ENCODE measurements at regions not wholly inside any gene's neighbourhood (a gene's known extent, or its start where the extent isn't known, plus 50 kb on each side); places are given as distances from the start of the nearest gene placed in this dataset.

GRCh38 chr5:124634741-124635323 is 111.6 kb downstream of the ZNF608 start (continued):
- TF ChIP-seq, protein P1, sequence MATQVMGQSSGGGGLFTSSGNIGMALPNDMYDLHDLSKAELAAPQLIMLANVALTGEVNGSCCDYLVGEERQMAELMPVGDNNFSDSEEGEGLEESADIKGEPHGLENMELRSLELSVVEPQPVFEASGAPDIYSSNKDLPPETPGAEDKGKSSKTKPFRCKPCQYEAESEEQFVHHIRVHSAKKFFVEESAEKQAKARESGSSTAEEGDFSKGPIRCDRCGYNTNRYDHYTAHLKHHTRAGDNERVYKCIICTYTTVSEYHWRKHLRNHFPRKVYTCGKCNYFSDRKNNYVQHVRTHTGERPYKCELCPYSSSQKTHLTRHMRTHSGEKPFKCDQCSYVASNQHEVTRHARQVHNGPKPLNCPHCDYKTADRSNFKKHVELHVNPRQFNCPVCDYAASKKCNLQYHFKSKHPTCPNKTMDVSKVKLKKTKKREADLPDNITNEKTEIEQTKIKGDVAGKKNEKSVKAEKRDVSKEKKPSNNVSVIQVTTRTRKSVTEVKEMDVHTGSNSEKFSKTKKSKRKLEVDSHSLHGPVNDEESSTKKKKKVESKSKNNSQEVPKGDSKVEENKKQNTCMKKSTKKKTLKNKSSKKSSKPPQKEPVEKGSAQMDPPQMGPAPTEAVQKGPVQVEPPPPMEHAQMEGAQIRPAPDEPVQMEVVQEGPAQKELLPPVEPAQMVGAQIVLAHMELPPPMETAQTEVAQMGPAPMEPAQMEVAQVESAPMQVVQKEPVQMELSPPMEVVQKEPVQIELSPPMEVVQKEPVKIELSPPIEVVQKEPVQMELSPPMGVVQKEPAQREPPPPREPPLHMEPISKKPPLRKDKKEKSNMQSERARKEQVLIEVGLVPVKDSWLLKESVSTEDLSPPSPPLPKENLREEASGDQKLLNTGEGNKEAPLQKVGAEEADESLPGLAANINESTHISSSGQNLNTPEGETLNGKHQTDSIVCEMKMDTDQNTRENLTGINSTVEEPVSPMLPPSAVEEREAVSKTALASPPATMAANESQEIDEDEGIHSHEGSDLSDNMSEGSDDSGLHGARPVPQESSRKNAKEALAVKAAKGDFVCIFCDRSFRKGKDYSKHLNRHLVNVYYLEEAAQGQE (IDR thresholded peaks at IDR 0.05; ENCODE audit: low read depth), result no peak
- TF ChIP-seq MAX (IDR thresholded peaks at IDR 0.05), result no peak
- TF ChIP-seq SRF (IDR thresholded peaks at IDR 0.05; ENCODE audit: low read depth), result no peak
- no peak for TF ChIP-seq EZH2phosphoT487 (IDR thresholded peaks at IDR 0.05; ENCODE audit: borderline replicate concordance)

DNA sequence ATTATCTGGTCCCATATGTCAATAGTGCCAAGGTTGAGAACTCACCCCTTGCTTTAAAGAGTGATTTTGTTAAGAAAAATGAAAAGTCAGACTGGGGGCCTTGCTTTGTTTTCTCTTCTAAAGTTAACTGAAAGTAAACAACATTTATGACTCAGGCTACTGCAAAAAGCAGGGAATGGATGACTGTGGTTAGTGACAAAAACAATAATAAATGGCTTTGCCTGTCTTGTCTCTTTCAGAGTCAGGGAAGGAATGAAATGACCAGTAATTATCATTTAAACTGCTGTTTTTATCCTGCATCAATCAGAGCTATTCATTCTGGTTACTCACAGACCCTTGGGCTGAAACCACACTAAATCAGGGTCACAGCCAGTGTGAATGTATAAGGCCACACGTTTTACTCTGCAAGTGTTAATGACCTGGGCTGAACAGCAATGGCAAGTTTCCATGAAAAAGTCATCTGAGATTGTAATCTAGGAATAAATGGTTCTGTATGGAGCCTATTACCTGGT is 112.2 kb downstream of the ZNF608 start:
- Histone ChIP-seq H3K36me3 (ENCODE audit: control insufficient read depth in 1 of 2, insufficient read depth in 2 of 2, low read length in 2 of 2) (no peaks in the 10 kb centered on the region), H3K9me2 (ENCODE audit: insufficient read depth) (no peaks in the 10 kb centered on the region), H3K79me2 (ENCODE audit: insufficient read depth, low read length) (no peaks in the 10 kb centered on the region), H3K4me2 (ENCODE audit: low read length) (peak overlapping the region; percentile 51), H3K27me3 (ENCODE audit: insufficient read depth, low read length) (no peaks in the 10 kb centered on the region), H3K27ac (ENCODE audit: low read depth, low read length) (peak overlapping the region; percentile 28; the same call in 1 of the 2 replicates), H3K4me3 (replicated peaks in 1 of 2; ENCODE audit: low read depth in 1 of 2, low read length in 2 of 2) (no peak overlapping the region), H3K9ac (ENCODE audit: low read length) (no peak overlapping the region), H4K20me1 (ENCODE audit: insufficient read depth) (no peaks in the 10 kb centered on the region), H2AFZ (ENCODE audit: low read depth, low read length, poor library complexity, severe bottlenecking) (no peak overlapping the region), H3K9me3 (ENCODE audit: control insufficient read depth in 1 of 2, insufficient read depth in 1 of 2, low read depth in 1 of 2, low read length in 2 of 2) (no peaks in the 10 kb centered on the region), H3K4me1 (ENCODE audit: control insufficient read depth in 1 of 2, insufficient read depth in 2 of 2, low read length in 2 of 2) (peaks cover 38 to 48% of the 10 kb centered on the region in 2 experiments)
- ATAC-seq, result peak; percentile 68
- intact Hi-C loops (cut with micrococcal nuclease), result no loop called here
- peak; percentile 44 for DNase-seq (ENCODE audit: low read depth, low spot score)
- no TSS peak for BruUV-seq (replicated peaks)
- CTCF ChIA-PET, result no interaction called here
- RAD21 ChIA-PET (ENCODE audit: low non-redundant PET in 1 of 2, low total read pairs in 2 of 2, uncharacterized antibody in 2 of 2, unreplicated experiment in 2 of 2), result no interaction called here
- POLR2A ChIA-PET, result no interaction called here
- TF ChIP-seq, protein P1 (IDR thresholded peaks at IDR 0.05; ENCODE audit: low read depth), result no peak
- TF ChIP-seq EGR1 (IDR thresholded peaks at IDR 0.05; ENCODE audit: low read depth) (no peak), ZNF274 (IDR thresholded peaks at IDR 0.05; ENCODE audit: low read depth, low read length) (no peak), POLR2AphosphoS5 (IDR thresholded peaks at IDR 0.05; ENCODE audit: low read depth, low read length) (no peak), POLR2A (IDR thresholded peaks at IDR 0.05; ENCODE audit: borderline replicate concordance, extremely low read depth, insufficient read depth, insufficient read length) (no peak), CBX3 (IDR thresholded peaks at IDR 0.05; ENCODE audit: low read depth) (peak; percentile 30; the same call in 1 of the 2 replicates), SP1 (IDR thresholded peaks at IDR 0.05; ENCODE audit: low read depth) (peak; percentile 56), ZFX (IDR thresholded peaks at IDR 0.05) (no peak)
- TF ChIP-seq, protein P2, sequence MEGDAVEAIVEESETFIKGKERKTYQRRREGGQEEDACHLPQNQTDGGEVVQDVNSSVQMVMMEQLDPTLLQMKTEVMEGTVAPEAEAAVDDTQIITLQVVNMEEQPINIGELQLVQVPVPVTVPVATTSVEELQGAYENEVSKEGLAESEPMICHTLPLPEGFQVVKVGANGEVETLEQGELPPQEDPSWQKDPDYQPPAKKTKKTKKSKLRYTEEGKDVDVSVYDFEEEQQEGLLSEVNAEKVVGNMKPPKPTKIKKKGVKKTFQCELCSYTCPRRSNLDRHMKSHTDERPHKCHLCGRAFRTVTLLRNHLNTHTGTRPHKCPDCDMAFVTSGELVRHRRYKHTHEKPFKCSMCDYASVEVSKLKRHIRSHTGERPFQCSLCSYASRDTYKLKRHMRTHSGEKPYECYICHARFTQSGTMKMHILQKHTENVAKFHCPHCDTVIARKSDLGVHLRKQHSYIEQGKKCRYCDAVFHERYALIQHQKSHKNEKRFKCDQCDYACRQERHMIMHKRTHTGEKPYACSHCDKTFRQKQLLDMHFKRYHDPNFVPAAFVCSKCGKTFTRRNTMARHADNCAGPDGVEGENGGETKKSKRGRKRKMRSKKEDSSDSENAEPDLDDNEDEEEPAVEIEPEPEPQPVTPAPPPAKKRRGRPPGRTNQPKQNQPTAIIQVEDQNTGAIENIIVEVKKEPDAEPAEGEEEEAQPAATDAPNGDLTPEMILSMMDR (IDR thresholded peaks at IDR 0.05 in 2 of 3, conservative IDR thresholded peaks at IDR 0.05 in 1 of 3; ENCODE audit: borderline replicate concordance in 1 of 3, insufficient read depth in 1 of 3, low read depth in 2 of 3, low read length in 2 of 3), result no peak

Measured in HCT116 (cell line).